Stimulated activated CD4-positive, alpha-beta T cell treated with anti-CD3 and anti-CD28 coated beads, Interleukin-2, amount 100 ng/mL, for 4 hours (primary cell): ENCODE measurements at regions not wholly inside any gene's neighbourhood (a gene's known extent, or its start where the extent isn't known, plus 50 kb on each side); places are given as distances from the start of the nearest gene placed in this dataset.

Source experiments
- DNase-seq: peaks from one replicate; pipeline ENCODE4 v3.0.0-alpha.2; 2020; ENCODE audit warnings: low read depth

- DNase-seq, result no peak
Measured at GRCh38 chr6:166009385-166010031, 158.1 kb downstream of the TBXT start.

- DNase-seq, result no peak
Measured at GRCh38 chr6:166008441-166009369, 158.9 kb downstream of the TBXT start.

GRCh38 chr6:166007349-166008263 is 160.0 kb downstream of the TBXT start:
- no peak for DNase-seq

- DNase-seq, result no peak
Measured at GRCh38 chr6:166006900-166007301, 160.8 kb downstream of the TBXT start.

- DNase-seq, result no peak
Measured at GRCh38 chr6:166005944-166006899, 161.4 kb downstream of the TBXT start.

GRCh38 chr6:166005401-166005943 is 162.2 kb downstream of the TBXT start:
- DNase-seq, result no peak

- DNase-seq, result no peak
Measured at GRCh38 chr6:166004876-166005275, 162.8 kb downstream of the TBXT start.

- DNase-seq, result no peak
Measured at GRCh38 chr6:166004471-166004870, 163.2 kb downstream of the TBXT start.

- DNase-seq, result no peak
Measured at GRCh38 chr6:166003569-166003968, 164.1 kb downstream of the TBXT start.

GRCh38 chr6:166001359-166001758 is 166.3 kb downstream of the TBXT start:
- no peak for DNase-seq

GRCh38 chr6:165999279-165999678 is 168.4 kb downstream of the TBXT start:
- no peak for DNase-seq

GRCh38 chr6:165998072-165998471 is 169.6 kb downstream of the TBXT start:
- DNase-seq, result no peak

GRCh38 chr6:165991341-165991740 is 176.3 kb downstream of the TBXT start:
- DNase-seq, result no peak

- DNase-seq, result no peak
Measured at GRCh38 chr6:165990216-165990615, 177.4 kb downstream of the TBXT start.

GRCh38 chr6:165988757-165989456 is 178.7 kb downstream of the TBXT start:
- DNase-seq, result no peak

GRCh38 chr6:165988302-165988756 is 179.3 kb downstream of the TBXT start:
- no peak for DNase-seq

GRCh38 chr6:165987483-165988301 is 180.0 kb downstream of the TBXT start:
- no peak for DNase-seq

GRCh38 chr6:165986914-165987482 is 180.7 kb downstream of the TBXT start:
- no peak for DNase-seq
